CD14-positive monocyte (primary cell): ENCODE measurements at regions not wholly inside any gene's neighbourhood (a gene's known extent, or its start where the extent isn't known, plus 50 kb on each side); places are given as distances from the start of the nearest gene placed in this dataset.

Source experiments
- DNase-seq, 3 donors: peaks; one replicate each; pipeline ENCODE4 v3.0.0-alpha.2; 2011 to 2022
- H2AFZ ChIP-seq: 2 replicates; pipeline ENCODE4 v1.6.0; 2012; ENCODE audit warnings: mild to moderate bottlenecking, low read depth, low read length, inconsistent platforms; ENCODE audit not compliant: insufficient read depth, poor library complexity, severe bottlenecking
- H3K27ac ChIP-seq, 2 donors: 1 replicate in 1 of 2; 2 replicates in 1 of 2; pipeline ENCODE4 v1.5.1; 2012 to 2013; ENCODE audit warnings: low read length in 2 of 2, control low read depth in 1 of 2, inconsistent platforms in 1 of 2, low read depth in 1 of 2, mild to moderate bottlenecking in 1 of 2
- H3K27me3 ChIP-seq, 2 donors: one replicate each; pipeline versions ENCODE4 v1.6.0 to v1.6.1; 2011 to 2013; ENCODE audit warnings: low read length in 2 of 2; ENCODE audit not compliant: control insufficient read depth in 2 of 2, insufficient read depth in 2 of 2
- H3K36me3 ChIP-seq, 2 donors: replicated peaks in 1 of 2; 1 replicate in 1 of 2; 2 replicates in 1 of 2; pipeline versions ENCODE4 v1.5.1 to v1.6.1; 2012 to 2013; ENCODE audit warnings: low read length in 2 of 2, control low read depth in 1 of 2, inconsistent platforms in 1 of 2, mild to moderate bottlenecking in 1 of 2; ENCODE audit not compliant: insufficient read depth in 2 of 2, control insufficient read depth in 1 of 2
- H3K4me1 ChIP-seq, 2 donors: 1 replicate in 1 of 2; 2 replicates in 1 of 2; pipeline versions ENCODE4 v1.5.1 to v1.6.1; 2012 to 2013; ENCODE audit warnings: low read length in 2 of 2, control low read depth in 1 of 2, inconsistent platforms in 1 of 2, mild to moderate bottlenecking in 1 of 2, moderate library complexity in 1 of 2; ENCODE audit not compliant: insufficient read depth in 2 of 2, control insufficient read depth in 1 of 2
- H3K4me2 ChIP-seq: replicated peaks from 2 replicates; pipeline ENCODE3; 2012; ENCODE audit warnings: low read length, moderate library complexity, mild to moderate bottlenecking; ENCODE audit not compliant: poor library complexity, severe bottlenecking; ENCODE audit errors: extremely low read depth
- H3K4me3 ChIP-seq, 3 experiments: fragments of 200-600 bp in 1 of 3; sonication (generic) in 1 of 3; replicated peaks in 1 of 3; 1 replicate in 2 of 3; 2 replicates in 1 of 3; pipeline ENCODE4 v1.5.1; 2011 to 2013; ENCODE audit warnings: low read length in 3 of 3, mild to moderate bottlenecking in 3 of 3, control low read depth in 2 of 3, low read depth in 2 of 3, inconsistent platforms in 1 of 3, moderate library complexity in 1 of 3
- H3K79me2 ChIP-seq: 2 replicates; pipeline ENCODE4 v1.6.0; 2012; ENCODE audit warnings: mild to moderate bottlenecking, control low read depth, inconsistent platforms, low read length, moderate library complexity; ENCODE audit not compliant: insufficient read depth
- H3K9ac ChIP-seq: 2 replicates; pipeline ENCODE4 v1.6.0; 2017; ENCODE audit warnings: low read length, mild to moderate bottlenecking; ENCODE audit not compliant: insufficient read depth, poor library complexity, severe bottlenecking
- H3K9me3 ChIP-seq, 2 donors: replicated peaks in 1 of 2; 1 replicate in 1 of 2; 2 replicates in 1 of 2; pipeline versions ENCODE4 v1.5.1 to v1.6.1; 2012 to 2013; ENCODE audit warnings: low read length in 2 of 2, control low read depth in 1 of 2; ENCODE audit not compliant: control insufficient read depth in 1 of 2, insufficient read depth in 1 of 2
- H4K20me1 ChIP-seq: 2 replicates; pipeline ENCODE4 v1.6.0; 2012; ENCODE audit warnings: mild to moderate bottlenecking, low read length, control low read depth, moderate library complexity; ENCODE audit not compliant: insufficient read depth
- H3K27ac Mint-ChIP-seq, 7 donors: one replicate each; pipeline ENCODE4 v1.8.0; 2020; ENCODE audit warnings: mild to moderate bottlenecking in 7 of 7, mixed read lengths in 7 of 7, moderate library complexity in 6 of 7, inconsistent platforms in 2 of 7
- H3K27me3 Mint-ChIP-seq, 3 donors: one replicate each; pipeline ENCODE4 v1.8.0; 2021 to 2022; ENCODE audit warnings: low read depth in 3 of 3, mild to moderate bottlenecking in 3 of 3, mixed read lengths in 3 of 3, moderate library complexity in 3 of 3, inconsistent platforms in 1 of 3
- H3K36me3 Mint-ChIP-seq, 2 donors: one replicate each; pipeline ENCODE4 v1.8.0; 2020; ENCODE audit warnings: mixed read lengths in 2 of 2, inconsistent platforms in 1 of 2, mild to moderate bottlenecking in 1 of 2
- H3K4me1 Mint-ChIP-seq: one replicate; pipeline ENCODE4 v1.8.0; 2020; ENCODE audit warnings: mild to moderate bottlenecking, mixed read lengths
- H3K4me3 Mint-ChIP-seq, 2 donors: one replicate each; pipeline ENCODE4 v1.8.0; 2020; ENCODE audit warnings: mild to moderate bottlenecking in 2 of 2, mixed read lengths in 2 of 2, moderate library complexity in 1 of 2
- H3K9me3 Mint-ChIP-seq, 7 donors: one replicate each; pipeline ENCODE4 v1.8.0; 2020 to 2022; ENCODE audit warnings: mixed read lengths in 7 of 7, mild to moderate bottlenecking in 6 of 7, moderate library complexity in 6 of 7, inconsistent platforms in 2 of 7
- CTCF ChIP-seq: fragments of 200-600 bp; IDR thresholded peaks from one replicate; pipeline ENCODE4 v1.8.0; 2022; ENCODE audit warnings: antibody characterized with exemption, mild to moderate bottlenecking
- WGBS: methylation state at CpG from one replicate; pipeline ENCODE4 v1.1.5; 2013; ENCODE audit warnings: missing lambda C conversion rate; ENCODE audit not compliant: insufficient coverage; 5-methylcytosine and 5-hydroxymethylcytosine counted together
- intact Hi-C, 2 donors: fragments of 100-400 bp; cut with micrococcal nuclease; formaldehyde crosslinking; loops; one replicate each; pipeline versions ENCODE4 v1.15.0 to v1.15.1; 2023

- H3K4me3 ChIP-seq = no peak overlapping the region
- H3K36me3 ChIP-seq = no peaks in the 10 kb centered on the region
- H3K4me3 Mint-ChIP-seq = no peak overlapping the region
- H4K20me1 ChIP-seq = no peaks in the 10 kb centered on the region
- H3K4me2 ChIP-seq = no peak overlapping the region
- no peaks in the 10 kb centered on the region for H3K27me3 ChIP-seq
- no peak overlapping the region for H3K9ac ChIP-seq
- intact Hi-C loops = no loop called here
- no peaks in the 10 kb centered on the region for H3K4me1 ChIP-seq
- H2AFZ ChIP-seq = no peak overlapping the region
- H3K27ac Mint-ChIP-seq = no peak overlapping the region
- H3K36me3 Mint-ChIP-seq = no peaks in the 10 kb centered on the region
- WGBS = 100% methylated on average over 3 of the region's 3 CpGs
- no peaks in the 10 kb centered on the region for H3K9me3 ChIP-seq
- H3K79me2 ChIP-seq = no peaks in the 10 kb centered on the region
- no peak for TF ChIP-seq CTCF
- H3K9me3 Mint-ChIP-seq = peaks cover 0 to 10% (median 2%) of the 10 kb centered on the region in 7 donors
- peaks cover 0 to 7% (median 1%) of the 10 kb centered on the region in 3 donors for H3K27me3 Mint-ChIP-seq
- H3K27ac ChIP-seq = no peak overlapping the region
- no peaks in the 10 kb centered on the region for H3K4me1 Mint-ChIP-seq
- no peak for DNase-seq
These were observed 59.1 kb upstream of the CTNNA1 start for GRCh38 chr5:138694146-138694545.

- no peak for DNase-seq
- peaks cover 1 to 9% (median 2%) of the 10 kb centered on the region in 3 donors for H3K27me3 Mint-ChIP-seq
- Histone ChIP-seq H3K4me1 (no peaks in the 10 kb centered on the region), H3K4me2 (no peak overlapping the region), H2AFZ (no peak overlapping the region), H3K9ac (no peak overlapping the region), H3K27me3 (no peaks in the 10 kb centered on the region), H3K36me3 (no peaks in the 10 kb centered on the region), H4K20me1 (no peaks in the 10 kb centered on the region), H3K4me3 (no peak overlapping the region), H3K79me2 (no peaks in the 10 kb centered on the region), H3K27ac (no peak overlapping the region), H3K9me3 (no peaks in the 10 kb centered on the region)
- no peaks in the 10 kb centered on the region for H3K36me3 Mint-ChIP-seq
- no peaks in the 10 kb centered on the region for H3K4me1 Mint-ChIP-seq
- intact Hi-C loops = no loop called here
- H3K4me3 Mint-ChIP-seq = no peak overlapping the region
- H3K27ac Mint-ChIP-seq = no peak overlapping the region
- peaks cover 0 to 10% (median 0%) of the 10 kb centered on the region in 7 donors for H3K9me3 Mint-ChIP-seq
- no peak for TF ChIP-seq CTCF
These were observed 60.9 kb upstream of the CTNNA1 start for GRCh38 chr5:138692370-138692769.
